Stimulated activated CD8-positive, alpha-beta memory T cell treated with anti-CD3 and anti-CD28 coated beads, Interleukin-15, amount 100 ng/mL, for 48 hours (primary cell): ENCODE measurements at regions not wholly inside any gene's neighbourhood (a gene's known extent, or its start where the extent isn't known, plus 50 kb on each side); places are given as distances from the start of the nearest gene placed in this dataset.
"Not testable (repeated sequence)": the region's sequence is repeated elsewhere in the genome, so short reads cannot be mapped to it uniquely, and the experiment has no call there.

ENCODE experiments used
- DNase-seq, 2 donors: peaks; one replicate each; pipeline ENCODE4 v3.0.0-alpha.2; 2020; ENCODE audit warnings: low read depth in 2 of 2

DNA sequence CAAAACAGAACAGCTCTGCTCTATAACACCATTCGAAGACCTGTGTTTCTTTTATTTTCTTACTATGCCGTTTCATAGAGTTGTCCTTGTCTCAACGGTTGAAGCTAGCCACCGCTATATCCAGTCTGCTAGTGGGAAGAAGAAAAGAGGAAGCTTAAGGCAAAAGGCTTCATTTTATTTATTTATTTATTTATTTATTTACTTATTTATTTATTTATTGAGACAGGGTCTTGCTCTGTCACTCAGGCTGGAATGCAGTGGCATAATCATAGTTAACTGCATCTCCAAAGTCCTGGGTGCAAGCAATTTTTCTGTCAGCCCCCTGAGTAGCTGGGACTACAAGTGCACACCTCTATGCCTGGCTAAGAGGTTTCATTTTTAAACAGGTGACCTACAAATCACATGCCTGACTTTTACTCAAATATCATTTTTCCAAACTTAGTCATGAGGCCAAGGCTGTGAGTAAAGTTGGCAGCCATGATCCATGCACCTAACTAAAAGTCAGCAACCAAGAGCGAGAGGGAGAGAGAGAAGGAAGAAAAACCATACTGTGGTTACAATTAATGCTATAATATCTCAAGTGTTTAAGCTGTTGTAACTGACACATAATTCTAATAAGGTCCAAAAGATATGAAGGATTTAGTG lies 1305.3 kb upstream of the LRRTM3 start:
- no peak for DNase-seq

DNA sequence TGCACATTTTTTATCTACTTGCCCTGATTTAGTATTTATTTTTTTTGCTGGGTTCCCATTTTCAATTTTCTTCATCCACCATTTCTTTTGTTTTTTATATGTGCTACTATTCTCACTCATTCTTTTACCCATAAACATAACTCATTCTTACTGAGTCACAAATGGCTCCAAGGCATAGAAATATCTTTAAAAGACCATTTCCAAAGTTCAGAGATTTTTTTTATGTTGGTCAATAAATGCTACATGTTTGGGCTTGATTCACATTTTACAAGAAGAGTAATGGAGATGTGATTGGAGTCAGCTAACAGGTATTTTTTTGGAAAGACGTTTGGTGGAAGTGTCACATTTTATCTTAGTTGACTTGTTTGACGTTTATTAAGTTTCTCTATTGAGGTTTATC lies 1303.2 kb upstream of the LRRTM3 start:
- no peak for DNase-seq

DNA sequence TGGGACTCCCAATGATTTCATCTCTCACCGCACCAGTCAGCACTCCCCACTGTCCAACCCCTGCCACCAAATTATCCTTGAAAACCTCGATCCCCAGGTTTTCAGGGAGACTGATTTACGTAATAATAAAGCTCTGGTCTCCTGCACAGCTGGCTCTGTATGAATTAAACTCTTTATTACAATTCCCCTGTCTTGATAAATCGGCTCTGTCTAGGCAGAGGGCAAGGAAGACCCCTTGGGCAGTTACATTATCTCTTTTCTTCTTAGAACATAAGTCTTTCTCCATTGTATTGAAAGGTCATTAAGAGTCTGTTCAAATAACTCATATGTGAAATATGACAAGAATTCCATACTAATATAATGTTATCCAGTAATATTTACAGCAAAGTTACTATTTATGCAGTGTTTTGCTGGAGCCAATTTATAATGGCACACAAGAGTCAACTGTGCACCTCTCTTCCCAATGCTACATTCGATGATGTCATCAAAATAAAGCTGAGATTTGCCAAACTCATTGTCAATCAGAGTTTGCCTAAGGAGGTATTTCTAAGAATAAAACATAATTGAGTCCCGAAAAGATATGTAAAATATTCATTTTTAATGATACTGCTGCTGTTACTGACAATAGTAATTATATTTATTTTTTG lies 1297.2 kb upstream of the LRRTM3 start:
- no peak for DNase-seq

DNA sequence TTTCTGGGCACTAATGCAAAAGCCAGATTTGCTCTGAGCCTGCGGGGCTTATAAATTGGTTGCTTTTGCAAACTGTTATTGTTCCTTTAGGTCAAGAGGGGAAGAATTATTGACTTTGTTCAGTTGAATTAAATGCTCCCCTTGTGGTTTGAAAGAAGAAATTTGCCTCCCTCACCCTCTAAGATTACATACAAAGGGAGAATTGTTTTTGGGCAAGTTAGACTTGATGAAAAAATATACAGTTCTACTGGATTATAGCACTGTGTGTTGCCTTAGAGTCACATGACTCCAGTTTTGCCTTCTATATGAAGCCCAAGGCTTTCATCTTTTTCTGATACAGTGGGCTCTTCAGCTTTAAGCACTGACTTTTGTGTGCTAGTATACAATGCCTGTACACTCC lies 1265.8 kb upstream of the LRRTM3 start:
- DNase-seq: no peak

DNA sequence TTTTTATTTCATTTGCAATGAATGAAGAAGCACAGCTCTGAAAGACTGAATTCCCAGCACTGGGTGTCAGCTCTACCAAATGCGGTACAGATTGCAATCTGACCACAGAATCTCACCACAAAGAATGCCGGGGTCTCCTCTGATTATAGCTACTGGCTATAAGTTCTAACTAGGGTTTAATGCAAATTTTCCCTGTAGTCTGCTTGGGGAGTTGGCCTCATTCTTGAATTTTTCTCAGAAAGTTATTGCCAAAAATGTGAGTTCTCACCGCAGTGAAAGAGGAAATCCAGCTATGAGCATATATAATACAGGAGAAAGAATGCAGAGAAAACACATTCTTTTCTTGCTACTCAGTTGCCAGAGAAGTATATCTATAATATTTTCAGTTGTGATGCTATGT lies 1255.7 kb upstream of the LRRTM3 start:
- no peak for DNase-seq

DNA sequence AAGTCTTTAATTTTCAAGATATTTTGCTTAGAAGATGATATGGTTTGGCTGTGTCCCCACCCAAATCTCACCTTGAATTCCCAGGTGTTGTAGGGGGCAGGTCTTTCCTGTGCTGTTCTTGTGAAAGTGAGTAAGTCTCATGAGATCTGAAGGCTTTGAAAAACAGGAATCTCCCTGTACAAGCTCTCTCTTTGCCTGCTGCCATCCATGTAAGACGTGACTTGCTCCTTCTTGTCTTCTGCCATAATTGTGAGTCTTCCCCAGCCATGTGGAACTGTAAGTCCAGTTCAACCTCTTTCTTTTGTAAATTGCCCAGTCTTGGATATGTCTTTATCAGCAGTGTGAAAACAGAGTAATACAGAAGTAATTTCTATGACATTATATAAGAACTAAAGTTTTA lies 1255.2 kb upstream of the LRRTM3 start:
- DNase-seq: not testable (repeated sequence)

DNA sequence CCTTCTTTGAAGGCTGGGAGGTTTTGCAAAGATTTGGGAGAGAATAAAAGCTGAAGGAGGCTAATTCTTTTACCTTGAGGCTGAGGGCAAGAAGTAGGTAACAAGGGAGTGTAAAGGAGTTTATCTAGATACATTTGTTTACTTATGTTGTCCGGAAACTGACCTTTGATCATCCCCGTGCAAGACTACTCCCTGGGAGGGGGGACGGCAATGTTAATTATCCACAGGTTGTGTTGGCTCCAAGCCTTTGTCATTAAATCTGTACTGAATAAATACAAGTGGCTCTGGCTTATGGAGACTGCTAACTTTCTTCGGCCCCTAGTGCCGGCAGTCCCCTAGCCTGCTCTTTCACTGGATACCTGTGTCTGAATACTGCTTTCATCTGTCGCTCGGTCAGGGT lies 1250.6 kb upstream of the LRRTM3 start:
- no peak for DNase-seq

DNA sequence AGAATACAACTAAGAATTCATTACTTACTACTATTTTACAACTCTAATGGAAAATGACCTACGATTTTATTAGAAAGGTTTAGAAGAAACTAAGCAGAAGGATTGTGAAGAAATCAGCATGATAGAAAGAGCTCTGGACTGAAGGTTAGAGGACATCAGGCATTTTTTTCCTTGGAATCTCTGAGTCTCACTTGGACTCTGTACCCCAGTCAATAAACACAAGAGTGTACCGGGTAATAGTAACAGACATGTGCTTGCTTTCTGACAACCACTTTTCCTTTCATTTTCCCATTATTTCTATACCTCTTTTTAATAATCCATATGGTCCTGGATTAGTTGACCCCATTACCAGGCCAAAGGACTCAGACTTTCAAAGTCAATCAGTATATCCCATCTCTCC lies 1240.9 kb upstream of the LRRTM3 start:
- DNase-seq: no peak

DNA sequence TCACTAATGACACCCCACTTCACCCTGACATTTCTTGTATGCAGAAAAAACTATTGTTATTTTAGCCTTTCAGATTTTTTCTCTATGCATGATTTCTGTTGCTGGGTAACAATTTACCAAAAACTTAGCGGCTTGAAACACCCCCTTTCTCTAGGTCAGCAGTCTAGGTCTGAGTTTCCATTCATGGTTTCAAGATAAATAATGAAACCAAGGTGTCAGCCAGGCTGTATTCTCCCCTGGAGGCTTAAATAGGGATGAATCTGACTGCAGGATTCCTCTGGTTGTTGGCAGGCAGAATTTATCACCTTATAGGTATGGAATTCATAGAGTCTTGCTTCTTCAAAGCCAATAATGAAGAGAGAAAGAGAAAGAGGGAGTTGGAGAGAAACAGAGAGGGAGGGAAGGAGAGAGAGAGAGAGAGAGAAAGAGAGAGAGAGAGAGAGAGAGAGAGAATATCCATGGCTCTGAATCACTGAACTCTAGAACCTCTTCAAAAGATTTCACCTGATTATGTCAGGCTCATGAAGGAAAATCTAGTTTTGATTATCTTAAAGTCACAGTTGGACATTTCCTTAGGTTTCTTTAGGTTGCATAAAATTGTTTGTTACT lies 1224.6 kb upstream of the LRRTM3 start:
- DNase-seq: no peak

DNA sequence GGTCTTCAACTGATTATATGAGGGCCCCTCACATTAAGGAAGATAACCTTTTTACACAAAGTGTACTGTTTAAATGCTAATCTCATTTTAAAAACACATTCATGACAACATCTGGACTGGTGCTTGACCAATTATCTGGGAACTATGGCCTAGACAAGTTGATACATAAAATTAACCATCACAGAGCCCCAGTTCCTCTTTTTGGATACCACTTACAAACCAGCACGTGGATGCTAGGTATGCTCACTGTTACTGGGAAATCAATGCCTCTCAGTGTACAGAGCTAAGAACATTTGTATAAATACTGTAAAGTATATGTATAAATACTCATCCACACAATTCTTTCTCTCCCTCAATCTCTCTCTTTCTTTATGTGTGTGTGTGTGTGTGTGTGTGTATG lies 1217.8 kb upstream of the LRRTM3 start:
- DNase-seq: no peak

DNA sequence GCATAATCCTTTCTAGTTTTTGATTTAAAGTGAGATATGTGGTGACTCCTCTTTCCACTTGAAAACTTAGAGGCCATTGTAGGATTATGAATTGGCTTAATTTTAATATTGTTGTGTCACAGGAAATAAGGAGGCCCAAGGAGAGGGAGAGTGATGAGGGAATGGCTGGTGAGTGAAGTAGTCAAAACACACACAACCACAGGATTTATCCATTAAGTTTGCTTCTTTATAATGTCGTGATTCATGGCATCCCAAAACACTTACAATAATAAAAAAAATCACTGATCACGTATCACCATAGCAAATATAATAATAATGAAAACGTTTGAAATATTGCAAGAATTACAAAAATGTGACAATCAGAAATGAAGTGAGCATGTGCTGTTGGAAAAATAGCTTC lies 1215.5 kb upstream of the LRRTM3 start:
- DNase-seq: no peak

DNA sequence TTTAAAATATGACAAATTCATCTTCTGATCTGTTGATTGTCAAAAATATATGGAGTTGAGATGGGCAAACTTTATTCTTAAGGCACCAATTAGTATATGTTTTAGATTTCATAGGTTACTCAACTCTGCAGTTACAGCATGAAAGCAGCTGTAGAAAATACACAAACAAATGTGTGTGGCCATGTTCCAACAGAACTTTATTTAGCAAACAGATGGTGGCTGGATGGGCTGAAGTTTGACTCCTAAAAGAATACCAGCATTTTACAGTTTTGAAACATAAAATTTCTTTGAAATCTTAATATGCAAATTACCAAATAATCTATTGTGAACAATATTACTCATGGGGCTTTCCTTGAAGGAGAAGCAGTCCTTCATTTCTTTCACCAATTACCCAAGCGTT lies 1206.0 kb upstream of the LRRTM3 start:
- DNase-seq: no peak

DNA sequence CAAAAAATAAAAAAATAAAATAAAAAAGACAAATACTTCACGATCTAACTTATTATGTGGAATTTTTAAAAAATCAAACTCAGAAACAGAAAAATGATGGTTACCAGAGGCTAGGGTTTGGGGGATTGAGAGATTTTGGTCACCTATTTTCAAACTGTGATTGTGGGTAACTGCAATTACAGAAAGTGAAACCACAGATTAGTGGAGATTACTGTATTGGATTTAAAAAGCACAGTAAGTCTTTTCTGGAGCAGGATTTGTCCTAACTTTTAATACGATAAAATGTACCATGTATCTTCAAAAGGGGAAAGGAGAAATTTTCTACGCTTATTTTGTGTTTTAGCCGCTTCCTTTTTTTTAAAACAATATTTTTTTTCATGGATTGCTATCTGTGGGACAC lies 1204.9 kb upstream of the LRRTM3 start:
- DNase-seq: no peak

DNA sequence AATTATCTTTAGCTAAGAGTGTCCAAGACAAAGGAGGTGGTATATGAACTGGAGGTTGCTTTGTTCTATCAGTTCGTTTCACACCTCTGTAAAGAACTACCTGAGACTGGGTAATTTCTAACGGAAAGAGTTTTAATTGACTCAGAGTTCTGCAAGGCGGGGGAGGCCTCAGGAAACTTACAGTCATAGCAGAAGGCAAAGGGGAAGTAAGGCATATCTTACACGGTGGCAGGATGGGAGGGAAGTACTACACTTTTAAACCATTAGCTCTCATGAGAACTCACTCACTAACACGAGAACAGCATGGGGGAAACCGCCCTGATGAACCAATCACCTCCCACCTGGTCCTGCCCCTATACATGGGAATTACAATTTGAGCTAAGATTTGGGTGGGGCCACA lies 1202.3 kb upstream of the LRRTM3 start:
- DNase-seq: no peak

DNA sequence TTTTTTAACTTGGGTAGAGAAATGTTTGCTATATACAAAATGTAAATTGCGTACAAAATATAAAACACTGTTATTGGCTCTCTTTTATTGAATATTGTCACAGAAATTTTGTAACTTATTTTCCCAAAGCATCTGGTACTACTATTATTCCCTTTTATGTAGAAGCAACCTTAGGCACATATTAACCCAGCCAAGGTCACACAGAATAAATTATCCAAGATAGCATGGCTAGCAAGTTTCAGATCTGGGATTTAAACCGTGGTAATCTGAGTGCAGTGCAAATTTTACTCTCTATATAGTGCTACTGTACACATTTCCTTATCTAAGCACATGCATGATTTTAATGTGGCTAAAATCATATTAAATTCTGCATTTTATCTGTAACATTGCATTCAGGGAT lies 1190.5 kb upstream of the LRRTM3 start:
- no peak for DNase-seq

DNA sequence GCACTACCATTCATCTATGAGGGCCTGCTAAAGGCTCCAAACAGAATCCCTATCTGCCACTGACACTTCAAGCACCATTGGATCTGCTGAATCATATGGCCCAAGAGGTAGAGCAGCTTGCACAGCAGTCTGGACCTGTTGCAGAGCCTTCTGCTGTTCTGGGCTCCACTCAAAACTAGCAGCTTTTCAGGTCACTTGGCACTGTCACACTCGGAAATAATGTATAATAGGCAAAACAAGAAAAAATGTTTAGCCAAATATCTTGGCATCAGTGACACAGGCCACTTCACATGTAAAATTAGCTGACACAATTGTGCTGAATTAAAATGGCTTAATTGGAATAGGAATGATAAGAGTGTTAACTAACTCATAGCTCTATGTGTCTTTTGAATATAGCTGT lies 1182.9 kb upstream of the LRRTM3 start:
- DNase-seq: no peak

DNA sequence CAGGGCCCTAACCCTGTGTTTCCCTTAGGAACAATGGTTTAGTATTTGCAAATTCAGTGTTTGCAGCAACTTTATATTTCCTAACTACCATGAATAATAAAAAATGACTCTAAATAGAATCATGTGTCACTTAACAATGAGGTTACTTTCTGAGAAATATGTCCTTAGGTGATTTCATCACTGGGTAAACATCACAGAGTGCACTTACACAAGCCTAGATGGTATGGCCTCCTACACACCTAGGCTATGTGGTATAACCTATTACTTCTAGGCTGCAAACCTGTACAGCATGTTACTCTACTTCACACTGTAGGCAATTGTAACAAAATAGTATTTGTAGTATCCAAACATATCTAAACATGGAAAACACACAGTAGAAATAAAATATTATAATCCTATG lies 1174.6 kb upstream of the LRRTM3 start:
- DNase-seq: no peak

DNA sequence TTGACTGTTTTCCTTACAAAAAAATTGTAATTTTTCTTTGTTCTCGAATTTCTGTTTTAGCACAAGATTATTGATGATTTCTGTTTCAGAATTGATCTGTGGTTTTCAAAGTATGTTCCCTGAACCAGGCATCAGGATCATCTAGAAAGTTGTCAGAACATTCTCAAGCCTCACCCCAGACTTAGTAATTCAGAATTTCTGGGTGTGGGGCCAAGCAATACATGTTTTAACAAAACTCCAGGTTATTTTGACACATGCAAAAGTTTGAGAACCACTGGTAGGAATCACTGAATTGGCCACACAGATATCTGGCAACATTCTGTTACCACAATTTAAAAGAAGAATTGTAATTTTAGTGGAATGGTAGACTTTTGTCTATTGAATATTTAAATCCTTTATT lies 1173.9 kb upstream of the LRRTM3 start:
- no peak for DNase-seq

DNA sequence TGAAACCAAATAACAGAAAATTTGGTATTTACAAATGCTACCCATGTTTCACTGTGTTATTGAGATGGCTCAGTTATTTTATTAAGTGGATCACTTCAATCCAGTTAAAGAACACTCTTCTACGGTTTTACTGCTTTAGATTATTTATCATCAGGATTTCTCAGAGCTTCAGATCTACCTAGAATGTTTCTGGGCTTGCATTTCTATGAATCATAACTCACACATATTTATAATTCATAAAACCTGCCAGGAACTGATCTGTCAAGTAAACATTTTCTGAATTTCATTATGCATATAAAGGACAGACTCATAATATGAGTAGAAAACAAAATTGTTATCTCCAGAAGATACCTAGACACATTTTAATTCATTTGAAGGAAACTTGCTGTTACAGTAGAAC lies 1172.3 kb upstream of the LRRTM3 start:
- DNase-seq: no peak

DNA sequence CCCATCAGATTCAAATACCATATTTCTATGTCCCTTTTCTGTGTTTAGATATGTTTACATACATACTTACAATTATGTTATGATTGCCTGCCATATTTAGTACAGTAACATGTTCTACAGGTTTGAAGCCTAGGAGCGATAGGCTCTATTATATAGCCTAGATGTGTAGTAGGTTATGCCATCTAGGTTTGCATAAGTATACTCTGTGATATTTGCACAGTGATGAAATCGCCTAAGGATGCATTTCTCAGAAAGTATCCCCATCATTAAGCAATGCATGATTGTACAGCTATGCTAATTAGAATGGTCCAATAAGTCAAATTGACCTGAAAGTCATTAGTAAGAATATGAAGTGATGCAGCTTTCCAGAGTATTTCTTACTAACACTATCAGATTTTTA lies 1171.7 kb upstream of the LRRTM3 start:
- no peak for DNase-seq

DNA sequence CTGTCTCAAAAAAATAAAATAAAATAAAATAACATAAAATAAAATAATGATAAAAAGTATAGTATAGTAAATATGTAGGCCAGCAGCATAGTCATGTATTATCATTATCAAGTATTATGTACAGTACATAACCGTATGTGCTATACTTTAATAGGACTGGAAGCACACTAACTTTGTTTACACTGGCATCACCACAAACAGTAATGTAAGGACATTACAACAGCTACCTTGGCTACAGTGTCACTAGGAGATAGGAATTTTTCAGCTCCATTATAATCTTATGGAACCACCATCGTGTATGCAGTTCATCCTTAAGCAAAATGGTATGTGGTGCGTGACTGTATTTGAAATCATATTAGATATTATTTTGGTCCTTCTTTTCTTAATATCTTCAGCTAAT lies 1163.5 kb upstream of the LRRTM3 start:
- DNase-seq: no peak

DNA sequence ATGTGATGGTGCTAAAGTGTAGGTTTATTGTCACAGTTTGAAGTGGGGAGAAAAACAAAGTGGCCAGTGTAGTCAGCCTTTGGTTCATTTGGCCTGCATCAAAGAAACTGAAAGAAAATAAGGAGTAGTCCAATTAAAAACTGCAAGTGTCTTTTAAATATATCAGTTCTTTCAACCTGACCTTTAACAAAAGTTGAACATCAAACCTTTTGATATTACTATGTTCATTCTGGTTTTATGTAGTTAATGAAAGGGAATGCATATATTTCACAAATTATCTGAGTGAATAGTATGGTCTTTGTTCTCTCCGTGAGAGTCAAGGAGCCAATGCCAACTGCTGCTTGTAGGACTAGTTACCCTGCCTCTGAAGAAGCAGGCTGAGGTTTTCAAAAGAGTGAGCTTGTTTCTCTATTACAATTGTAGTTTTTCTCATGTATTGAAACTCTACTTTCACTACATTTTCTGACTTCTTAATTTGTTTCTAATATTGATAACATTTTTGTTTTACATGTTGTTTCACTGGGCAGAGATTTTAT lies 1160.8 kb upstream of the LRRTM3 start:
- DNase-seq: no peak

DNA sequence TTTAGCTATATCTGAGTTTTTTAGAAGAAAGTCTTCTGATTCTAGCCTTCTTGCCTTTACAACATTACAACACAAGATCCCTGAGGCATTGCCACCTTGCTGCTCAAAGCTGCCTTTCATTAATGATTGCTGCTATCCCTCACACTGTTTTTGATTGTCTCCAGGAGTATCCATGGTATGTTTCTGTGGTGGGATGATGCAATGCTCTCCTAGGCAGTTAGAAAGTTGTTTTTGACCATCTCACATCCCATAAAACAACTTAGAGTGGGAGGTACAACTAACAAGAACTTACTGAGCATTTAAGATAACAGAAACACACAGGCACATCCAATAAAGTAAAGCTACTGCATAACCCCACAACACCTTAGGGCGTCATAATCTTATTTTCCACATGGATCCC lies 1156.0 kb upstream of the LRRTM3 start:
- DNase-seq: no peak
